HL-60 (cell line): ENCODE measurements at regions not wholly inside any gene's neighbourhood (a gene's known extent, or its start where the extent isn't known, plus 50 kb on each side); places are given as distances from the start of the nearest gene placed in this dataset.

Source experiments
- CTCF ChIP-seq: IDR thresholded peaks from one replicate; pipeline ENCODE4 v1.5.1; 2011; ENCODE audit warnings: low read length, control low read depth, inconsistent platforms; ENCODE audit not compliant: insufficient read depth
- GABPA ChIP-seq: IDR thresholded peaks from 2 replicates; pipeline ENCODE4 v1.6.1; 2012; ENCODE audit warnings: low read depth
- POLR2AphosphoS5 ChIP-seq: IDR thresholded peaks from 2 replicates; pipeline ENCODE4 v1.6.1; 2012; ENCODE audit warnings: low read depth
- SPI1 ChIP-seq: IDR thresholded peaks from 2 replicates; pipeline ENCODE4 v1.6.1; 2012; ENCODE audit warnings: low read depth, mild to moderate bottlenecking, borderline replicate concordance
- TF ChIP-seq, protein P1 (sequence below): IDR thresholded peaks from 2 replicates; pipeline ENCODE4 v1.6.1; 2012; ENCODE audit warnings: low read depth; ENCODE audit not compliant: insufficient replicate concordance

DNA sequence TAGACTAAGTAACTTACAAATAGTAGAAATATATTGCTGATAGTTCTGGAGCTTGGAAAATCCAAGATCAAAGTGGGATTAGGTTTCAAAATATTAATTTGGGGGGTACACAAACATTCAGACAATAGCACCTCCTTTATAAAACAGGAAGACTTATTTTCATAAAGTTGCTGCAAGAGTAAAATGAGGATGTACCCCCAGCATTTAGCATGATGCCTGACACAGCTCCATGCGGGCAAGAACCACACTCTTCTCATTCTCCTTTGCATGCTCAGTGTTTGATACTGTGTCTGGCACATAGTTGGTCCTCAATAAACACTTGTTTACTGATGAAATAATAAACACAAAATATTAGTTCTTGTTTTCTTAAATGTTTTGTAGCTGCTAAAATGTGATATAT is 332.9 kb downstream of the TFAP2A start:
- no peak for TF ChIP-seq GABPA
- TF ChIP-seq CTCF = no peak
- TF ChIP-seq, protein P1, sequence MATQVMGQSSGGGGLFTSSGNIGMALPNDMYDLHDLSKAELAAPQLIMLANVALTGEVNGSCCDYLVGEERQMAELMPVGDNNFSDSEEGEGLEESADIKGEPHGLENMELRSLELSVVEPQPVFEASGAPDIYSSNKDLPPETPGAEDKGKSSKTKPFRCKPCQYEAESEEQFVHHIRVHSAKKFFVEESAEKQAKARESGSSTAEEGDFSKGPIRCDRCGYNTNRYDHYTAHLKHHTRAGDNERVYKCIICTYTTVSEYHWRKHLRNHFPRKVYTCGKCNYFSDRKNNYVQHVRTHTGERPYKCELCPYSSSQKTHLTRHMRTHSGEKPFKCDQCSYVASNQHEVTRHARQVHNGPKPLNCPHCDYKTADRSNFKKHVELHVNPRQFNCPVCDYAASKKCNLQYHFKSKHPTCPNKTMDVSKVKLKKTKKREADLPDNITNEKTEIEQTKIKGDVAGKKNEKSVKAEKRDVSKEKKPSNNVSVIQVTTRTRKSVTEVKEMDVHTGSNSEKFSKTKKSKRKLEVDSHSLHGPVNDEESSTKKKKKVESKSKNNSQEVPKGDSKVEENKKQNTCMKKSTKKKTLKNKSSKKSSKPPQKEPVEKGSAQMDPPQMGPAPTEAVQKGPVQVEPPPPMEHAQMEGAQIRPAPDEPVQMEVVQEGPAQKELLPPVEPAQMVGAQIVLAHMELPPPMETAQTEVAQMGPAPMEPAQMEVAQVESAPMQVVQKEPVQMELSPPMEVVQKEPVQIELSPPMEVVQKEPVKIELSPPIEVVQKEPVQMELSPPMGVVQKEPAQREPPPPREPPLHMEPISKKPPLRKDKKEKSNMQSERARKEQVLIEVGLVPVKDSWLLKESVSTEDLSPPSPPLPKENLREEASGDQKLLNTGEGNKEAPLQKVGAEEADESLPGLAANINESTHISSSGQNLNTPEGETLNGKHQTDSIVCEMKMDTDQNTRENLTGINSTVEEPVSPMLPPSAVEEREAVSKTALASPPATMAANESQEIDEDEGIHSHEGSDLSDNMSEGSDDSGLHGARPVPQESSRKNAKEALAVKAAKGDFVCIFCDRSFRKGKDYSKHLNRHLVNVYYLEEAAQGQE = no peak
- no peak for TF ChIP-seq POLR2AphosphoS5
- TF ChIP-seq SPI1 = peak; percentile 74
